Testis (tissue), 2 donors: ENCODE measurements at regions not wholly inside any gene's neighbourhood (a gene's known extent, or its start where the extent isn't known, plus 50 kb on each side); places are given as distances from the start of the nearest gene placed in this dataset.

Source experiments
- CTCF ChIP-seq, 3 experiments: fragments of 450-650 bp in 2 of 3; fragments of 200-600 bp in 1 of 3; sonication (generic) in 1 of 3; IDR thresholded peaks; one replicate each; pipeline ENCODE4 v1.5.1; 2016 to 2019; ENCODE audit warnings: antibody characterized with exemption in 3 of 3, mild to moderate bottlenecking in 2 of 3, moderate library complexity in 1 of 3
- POLR2A ChIP-seq: fragments of 450-650 bp; IDR thresholded peaks from one replicate; pipeline ENCODE4 v1.6.1; 2017; ENCODE audit warnings: antibody characterized with exemption, mild to moderate bottlenecking, moderate library complexity

DNA sequence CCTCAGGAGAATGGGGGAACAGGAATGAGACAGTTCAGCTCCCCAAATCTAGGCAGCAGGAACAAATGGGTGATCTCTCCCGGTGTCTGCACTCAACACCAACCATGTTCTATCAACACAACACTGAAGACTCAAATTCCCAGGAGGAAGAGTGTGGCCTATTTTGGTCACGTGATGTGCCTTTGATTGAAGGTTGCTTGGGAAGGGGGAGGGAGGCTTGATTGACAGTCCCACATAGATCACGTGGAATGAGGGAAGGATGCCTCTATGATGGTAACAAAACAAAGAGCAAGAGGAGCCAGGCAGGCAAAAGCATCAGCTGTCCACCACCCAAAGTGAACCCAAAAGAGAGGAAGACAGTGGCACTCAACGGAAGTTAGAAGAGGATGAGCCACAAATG, 364.8 kb downstream of the KIF16B start:
- no peak for TF ChIP-seq CTCF (IDR thresholded peaks at IDR 0.05)
- TF ChIP-seq POLR2A = no peak
